Left hindlimb (tissue), 1 donor: ENCODE measurements at regions not wholly inside any gene's neighbourhood (a gene's known extent, or its start where the extent isn't known, plus 50 kb on each side); places are given as distances from the start of the nearest gene placed in this dataset.

ENCODE experiments used
- DNase-seq: peaks from one replicate; pipeline ENCODE4 v3.0.0-alpha.2; 2018

- no peak for DNase-seq
Measured at GRCh38 chr20:4556781-4557180, 129.5 kb upstream of the PRNP start.

- DNase-seq, result no peak
Measured at GRCh38 chr20:4555188-4555890, 130.9 kb upstream of the PRNP start.

- no peak for DNase-seq
Measured at GRCh38 chr20:4554346-4554745, 131.9 kb upstream of the PRNP start.

GRCh38 chr20:4552075-4552640 is 134.1 kb upstream of the PRNP start:
- no peak for DNase-seq

GRCh38 chr20:4550740-4551139 is 135.5 kb upstream of the PRNP start:
- no peak for DNase-seq

GRCh38 chr20:4549711-4550259 is 136.5 kb upstream of the PRNP start:
- DNase-seq, result no peak

GRCh38 chr20:4548552-4548951 is 137.7 kb upstream of the PRNP start:
- no peak for DNase-seq

- no peak for DNase-seq
Measured at GRCh38 chr20:4546786-4547185, 139.5 kb upstream of the PRNP start.

GRCh38 chr20:4546342-4546741 is 139.9 kb upstream of the PRNP start:
- DNase-seq, result no peak

GRCh38 chr20:4545526-4545925 is 140.7 kb upstream of the PRNP start:
- DNase-seq, result no peak

GRCh38 chr20:4544765-4545164 is 141.5 kb upstream of the PRNP start:
- no peak for DNase-seq

- no peak for DNase-seq
Measured at GRCh38 chr20:4542270-4542669, 144.0 kb upstream of the PRNP start.

- DNase-seq, result no peak
Measured at GRCh38 chr20:4534315-4534714, 151.9 kb upstream of the PRNP start.

GRCh38 chr20:4533368-4534133 is 152.7 kb upstream of the PRNP start:
- DNase-seq, result no peak

GRCh38 chr20:4532772-4533171 is 153.5 kb upstream of the PRNP start:
- DNase-seq, result no peak

- no peak for DNase-seq
Measured at GRCh38 chr20:4524792-4525191, 161.5 kb upstream of the PRNP start.

- DNase-seq, result no peak
Measured at GRCh38 chr20:4524307-4524706, 161.9 kb upstream of the PRNP start.

GRCh38 chr20:4522310-4522709 is 163.9 kb upstream of the PRNP start:
- DNase-seq, result no peak

- DNase-seq, result no peak
Measured at GRCh38 chr20:4521170-4521968, 164.9 kb upstream of the PRNP start.

- DNase-seq, result no peak
Measured at GRCh38 chr20:4519534-4519933, 166.7 kb upstream of the PRNP start.

GRCh38 chr20:4516876-4517275 is 169.4 kb upstream of the PRNP start:
- no peak for DNase-seq

GRCh38 chr20:4513720-4514119 is 172.5 kb upstream of the PRNP start:
- no peak for DNase-seq
